ENCODE measurements at regions not wholly inside any gene's neighbourhood (a gene's known extent, or its start where the extent isn't known, plus 50 kb on each side); places are given as distances from the start of the nearest gene placed in this dataset.

DNA sequence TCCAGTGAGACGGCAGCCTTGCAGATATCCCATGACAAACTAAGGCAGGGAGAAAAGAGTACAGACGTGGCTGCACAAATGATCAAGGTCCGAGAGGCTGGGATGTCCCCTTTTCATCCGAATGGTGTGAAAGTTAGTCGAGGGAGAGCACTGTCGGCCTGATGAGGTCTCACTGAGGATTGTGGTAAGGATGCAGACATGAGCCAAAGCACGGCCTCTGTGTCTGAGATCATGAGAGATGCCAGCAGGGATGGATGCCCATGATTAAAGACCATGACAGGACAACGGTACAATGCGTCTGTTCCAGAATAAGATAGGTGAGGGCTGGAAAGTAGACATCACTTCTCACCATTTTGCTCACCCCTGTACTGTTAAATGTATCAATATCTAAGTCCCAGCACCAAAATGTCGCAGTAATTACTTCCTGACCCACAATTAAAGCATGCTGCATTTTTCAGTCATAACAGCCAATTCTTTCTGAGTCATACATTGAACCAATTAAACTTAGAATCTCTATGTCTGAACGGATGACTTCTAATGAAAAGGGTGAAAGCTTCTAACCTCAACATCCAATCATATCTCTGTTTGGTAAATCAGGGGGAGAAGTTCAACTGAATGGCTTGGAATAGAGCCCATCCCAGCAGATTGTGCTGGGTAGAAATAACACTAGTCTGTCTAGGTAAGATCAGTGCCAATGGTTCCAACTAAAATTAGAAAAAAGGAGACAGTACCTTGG is 249.6 kb upstream of the SOX5 start:
- no peaks in the 10 kb centered on the region for H3K27me3 Mint-ChIP-seq (ENCODE audit: low read depth)
- DNase-seq (ENCODE audit: low spot score), result no peak
- H3K4me3 Mint-ChIP-seq, result no peak overlapping the region
- peaks cover 14% of the 10 kb centered on the region for H3K36me3 Mint-ChIP-seq
- no peak for ATAC-seq
- H3K27ac Mint-ChIP-seq, result no peak overlapping the region
- ChIA-PET CTCF (no interaction called here), POLR2A (no interaction called here)
- peaks cover 12% of the 10 kb centered on the region for H3K4me1 Mint-ChIP-seq
- H3K9me3 Mint-ChIP-seq, result peaks cover 19% of the 10 kb centered on the region
- TF ChIP-seq ZNF232 (CRISPR knock-in tag; IDR thresholded peaks at IDR 0.05), result no peak
- no peak for TF ChIP-seq TP53 (CRISPR knock-in tag; IDR thresholded peaks at IDR 0.05)
- no peak for TF ChIP-seq ZBTB21 (CRISPR knock-in tag; IDR thresholded peaks at IDR 0.05; ENCODE audit: borderline replicate concordance)
- TF ChIP-seq, protein P1, sequence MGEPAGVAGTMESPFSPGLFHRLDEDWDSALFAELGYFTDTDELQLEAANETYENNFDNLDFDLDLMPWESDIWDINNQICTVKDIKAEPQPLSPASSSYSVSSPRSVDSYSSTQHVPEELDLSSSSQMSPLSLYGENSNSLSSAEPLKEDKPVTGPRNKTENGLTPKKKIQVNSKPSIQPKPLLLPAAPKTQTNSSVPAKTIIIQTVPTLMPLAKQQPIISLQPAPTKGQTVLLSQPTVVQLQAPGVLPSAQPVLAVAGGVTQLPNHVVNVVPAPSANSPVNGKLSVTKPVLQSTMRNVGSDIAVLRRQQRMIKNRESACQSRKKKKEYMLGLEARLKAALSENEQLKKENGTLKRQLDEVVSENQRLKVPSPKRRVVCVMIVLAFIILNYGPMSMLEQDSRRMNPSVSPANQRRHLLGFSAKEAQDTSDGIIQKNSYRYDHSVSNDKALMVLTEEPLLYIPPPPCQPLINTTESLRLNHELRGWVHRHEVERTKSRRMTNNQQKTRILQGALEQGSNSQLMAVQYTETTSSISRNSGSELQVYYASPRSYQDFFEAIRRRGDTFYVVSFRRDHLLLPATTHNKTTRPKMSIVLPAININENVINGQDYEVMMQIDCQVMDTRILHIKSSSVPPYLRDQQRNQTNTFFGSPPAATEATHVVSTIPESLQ (CRISPR knock-in tag; IDR thresholded peaks at IDR 0.05), result no peak
- TF ChIP-seq GABPB1 (CRISPR knock-in tag; IDR thresholded peaks at IDR 0.05), result no peak
- TF ChIP-seq RORB (CRISPR knock-in tag; IDR thresholded peaks at IDR 0.05), result no peak
- no peak for TF ChIP-seq ATF1 (CRISPR knock-in tag; IDR thresholded peaks at IDR 0.05)
- TF ChIP-seq, protein P2, sequence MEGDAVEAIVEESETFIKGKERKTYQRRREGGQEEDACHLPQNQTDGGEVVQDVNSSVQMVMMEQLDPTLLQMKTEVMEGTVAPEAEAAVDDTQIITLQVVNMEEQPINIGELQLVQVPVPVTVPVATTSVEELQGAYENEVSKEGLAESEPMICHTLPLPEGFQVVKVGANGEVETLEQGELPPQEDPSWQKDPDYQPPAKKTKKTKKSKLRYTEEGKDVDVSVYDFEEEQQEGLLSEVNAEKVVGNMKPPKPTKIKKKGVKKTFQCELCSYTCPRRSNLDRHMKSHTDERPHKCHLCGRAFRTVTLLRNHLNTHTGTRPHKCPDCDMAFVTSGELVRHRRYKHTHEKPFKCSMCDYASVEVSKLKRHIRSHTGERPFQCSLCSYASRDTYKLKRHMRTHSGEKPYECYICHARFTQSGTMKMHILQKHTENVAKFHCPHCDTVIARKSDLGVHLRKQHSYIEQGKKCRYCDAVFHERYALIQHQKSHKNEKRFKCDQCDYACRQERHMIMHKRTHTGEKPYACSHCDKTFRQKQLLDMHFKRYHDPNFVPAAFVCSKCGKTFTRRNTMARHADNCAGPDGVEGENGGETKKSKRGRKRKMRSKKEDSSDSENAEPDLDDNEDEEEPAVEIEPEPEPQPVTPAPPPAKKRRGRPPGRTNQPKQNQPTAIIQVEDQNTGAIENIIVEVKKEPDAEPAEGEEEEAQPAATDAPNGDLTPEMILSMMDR (IDR thresholded peaks at IDR 0.05), result no peak
- TF ChIP-seq ZNF396 (CRISPR knock-in tag; IDR thresholded peaks at IDR 0.05; ENCODE audit: borderline replicate concordance), result no peak
- TF ChIP-seq ZNF121 (CRISPR knock-in tag; IDR thresholded peaks at IDR 0.05), result no peak
- TF ChIP-seq, protein P3, sequence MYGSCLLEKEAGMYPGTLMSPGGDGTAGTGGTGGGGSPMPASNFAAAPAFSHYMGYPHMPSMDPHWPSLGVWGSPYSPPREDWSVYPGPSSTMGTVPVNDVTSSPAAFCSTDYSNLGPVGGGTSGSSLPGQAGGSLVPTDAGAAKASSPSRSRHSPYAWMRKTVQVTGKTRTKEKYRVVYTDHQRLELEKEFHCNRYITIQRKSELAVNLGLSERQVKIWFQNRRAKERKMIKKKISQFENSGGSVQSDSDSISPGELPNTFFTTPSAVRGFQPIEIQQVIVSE (CRISPR knock-in tag; IDR thresholded peaks at IDR 0.05; ENCODE audit: borderline replicate concordance), result no peak
- no peak for TF ChIP-seq ZNF671 (CRISPR knock-in tag; IDR thresholded peaks at IDR 0.05)
- no peak for TF ChIP-seq CREB1 (CRISPR knock-in tag; IDR thresholded peaks at IDR 0.05)
- TF ChIP-seq, protein P4, sequence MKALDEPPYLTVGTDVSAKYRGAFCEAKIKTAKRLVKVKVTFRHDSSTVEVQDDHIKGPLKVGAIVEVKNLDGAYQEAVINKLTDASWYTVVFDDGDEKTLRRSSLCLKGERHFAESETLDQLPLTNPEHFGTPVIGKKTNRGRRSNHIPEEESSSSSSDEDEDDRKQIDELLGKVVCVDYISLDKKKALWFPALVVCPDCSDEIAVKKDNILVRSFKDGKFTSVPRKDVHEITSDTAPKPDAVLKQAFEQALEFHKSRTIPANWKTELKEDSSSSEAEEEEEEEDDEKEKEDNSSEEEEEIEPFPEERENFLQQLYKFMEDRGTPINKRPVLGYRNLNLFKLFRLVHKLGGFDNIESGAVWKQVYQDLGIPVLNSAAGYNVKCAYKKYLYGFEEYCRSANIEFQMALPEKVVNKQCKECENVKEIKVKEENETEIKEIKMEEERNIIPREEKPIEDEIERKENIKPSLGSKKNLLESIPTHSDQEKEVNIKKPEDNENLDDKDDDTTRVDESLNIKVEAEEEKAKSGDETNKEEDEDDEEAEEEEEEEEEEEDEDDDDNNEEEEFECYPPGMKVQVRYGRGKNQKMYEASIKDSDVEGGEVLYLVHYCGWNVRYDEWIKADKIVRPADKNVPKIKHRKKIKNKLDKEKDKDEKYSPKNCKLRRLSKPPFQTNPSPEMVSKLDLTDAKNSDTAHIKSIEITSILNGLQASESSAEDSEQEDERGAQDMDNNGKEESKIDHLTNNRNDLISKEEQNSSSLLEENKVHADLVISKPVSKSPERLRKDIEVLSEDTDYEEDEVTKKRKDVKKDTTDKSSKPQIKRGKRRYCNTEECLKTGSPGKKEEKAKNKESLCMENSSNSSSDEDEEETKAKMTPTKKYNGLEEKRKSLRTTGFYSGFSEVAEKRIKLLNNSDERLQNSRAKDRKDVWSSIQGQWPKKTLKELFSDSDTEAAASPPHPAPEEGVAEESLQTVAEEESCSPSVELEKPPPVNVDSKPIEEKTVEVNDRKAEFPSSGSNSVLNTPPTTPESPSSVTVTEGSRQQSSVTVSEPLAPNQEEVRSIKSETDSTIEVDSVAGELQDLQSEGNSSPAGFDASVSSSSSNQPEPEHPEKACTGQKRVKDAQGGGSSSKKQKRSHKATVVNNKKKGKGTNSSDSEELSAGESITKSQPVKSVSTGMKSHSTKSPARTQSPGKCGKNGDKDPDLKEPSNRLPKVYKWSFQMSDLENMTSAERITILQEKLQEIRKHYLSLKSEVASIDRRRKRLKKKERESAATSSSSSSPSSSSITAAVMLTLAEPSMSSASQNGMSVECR (CRISPR knock-in tag; IDR thresholded peaks at IDR 0.05; ENCODE audit: borderline replicate concordance), result no peak
- TF ChIP-seq, protein P5, sequence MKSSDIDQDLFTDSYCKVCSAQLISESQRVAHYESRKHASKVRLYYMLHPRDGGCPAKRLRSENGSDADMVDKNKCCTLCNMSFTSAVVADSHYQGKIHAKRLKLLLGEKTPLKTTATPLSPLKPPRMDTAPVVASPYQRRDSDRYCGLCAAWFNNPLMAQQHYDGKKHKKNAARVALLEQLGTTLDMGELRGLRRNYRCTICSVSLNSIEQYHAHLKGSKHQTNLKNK (CRISPR knock-in tag; IDR thresholded peaks at IDR 0.05), result no peak
- TF ChIP-seq, protein P6, sequence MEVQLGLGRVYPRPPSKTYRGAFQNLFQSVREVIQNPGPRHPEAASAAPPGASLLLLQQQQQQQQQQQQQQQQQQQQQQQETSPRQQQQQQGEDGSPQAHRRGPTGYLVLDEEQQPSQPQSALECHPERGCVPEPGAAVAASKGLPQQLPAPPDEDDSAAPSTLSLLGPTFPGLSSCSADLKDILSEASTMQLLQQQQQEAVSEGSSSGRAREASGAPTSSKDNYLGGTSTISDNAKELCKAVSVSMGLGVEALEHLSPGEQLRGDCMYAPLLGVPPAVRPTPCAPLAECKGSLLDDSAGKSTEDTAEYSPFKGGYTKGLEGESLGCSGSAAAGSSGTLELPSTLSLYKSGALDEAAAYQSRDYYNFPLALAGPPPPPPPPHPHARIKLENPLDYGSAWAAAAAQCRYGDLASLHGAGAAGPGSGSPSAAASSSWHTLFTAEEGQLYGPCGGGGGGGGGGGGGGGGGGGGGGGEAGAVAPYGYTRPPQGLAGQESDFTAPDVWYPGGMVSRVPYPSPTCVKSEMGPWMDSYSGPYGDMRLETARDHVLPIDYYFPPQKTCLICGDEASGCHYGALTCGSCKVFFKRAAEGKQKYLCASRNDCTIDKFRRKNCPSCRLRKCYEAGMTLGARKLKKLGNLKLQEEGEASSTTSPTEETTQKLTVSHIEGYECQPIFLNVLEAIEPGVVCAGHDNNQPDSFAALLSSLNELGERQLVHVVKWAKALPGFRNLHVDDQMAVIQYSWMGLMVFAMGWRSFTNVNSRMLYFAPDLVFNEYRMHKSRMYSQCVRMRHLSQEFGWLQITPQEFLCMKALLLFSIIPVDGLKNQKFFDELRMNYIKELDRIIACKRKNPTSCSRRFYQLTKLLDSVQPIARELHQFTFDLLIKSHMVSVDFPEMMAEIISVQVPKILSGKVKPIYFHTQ (CRISPR knock-in tag; IDR thresholded peaks at IDR 0.05), result no peak

All from WTC11 (cell line).